GM12875 (cell line): ENCODE measurements at regions not wholly inside any gene's neighbourhood (a gene's known extent, or its start where the extent isn't known, plus 50 kb on each side); places are given as distances from the start of the nearest gene placed in this dataset.

Experiments used
- H3K4me3 ChIP-seq: one replicate; pipeline ENCODE4 v1.5.1; 2011; ENCODE audit warnings: low read depth, low read length, control low read depth
- CTCF ChIP-seq: IDR thresholded peaks from 2 replicates; pipeline ENCODE4 v1.5.1; 2011; ENCODE audit warnings: low read depth, mild to moderate bottlenecking, control low read depth, inconsistent platforms, low read length, moderate library complexity, borderline replicate concordance; ENCODE audit not compliant: insufficient read depth

DNA sequence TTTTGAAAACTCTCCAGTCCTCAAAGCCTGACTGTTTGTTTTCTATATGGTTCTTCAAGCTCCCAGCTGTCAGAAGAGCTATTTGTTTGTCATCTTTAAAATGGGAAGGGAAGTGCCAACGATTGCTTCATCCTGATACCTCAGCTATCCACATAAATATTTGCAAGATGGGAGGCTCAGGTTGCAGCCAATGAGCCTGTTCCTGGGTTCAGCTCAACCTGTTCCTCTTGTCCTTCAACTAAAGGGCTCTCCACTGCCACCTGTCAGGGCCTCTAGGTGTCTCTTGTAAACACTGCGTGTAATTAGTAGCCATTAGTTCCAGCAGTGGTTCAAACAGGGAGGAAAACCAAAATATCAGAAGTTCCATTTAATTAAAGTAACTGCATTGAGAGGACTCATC is 445.1 kb downstream of the AJAP1 start:
- H3K4me3 ChIP-seq = no peak overlapping the region
- TF ChIP-seq CTCF = no peak

GRCh38 chr1:5098981-5099385 is 444.6 kb downstream of the AJAP1 start:
- no peak overlapping the region for H3K4me3 ChIP-seq
- no peak for TF ChIP-seq CTCF

DNA sequence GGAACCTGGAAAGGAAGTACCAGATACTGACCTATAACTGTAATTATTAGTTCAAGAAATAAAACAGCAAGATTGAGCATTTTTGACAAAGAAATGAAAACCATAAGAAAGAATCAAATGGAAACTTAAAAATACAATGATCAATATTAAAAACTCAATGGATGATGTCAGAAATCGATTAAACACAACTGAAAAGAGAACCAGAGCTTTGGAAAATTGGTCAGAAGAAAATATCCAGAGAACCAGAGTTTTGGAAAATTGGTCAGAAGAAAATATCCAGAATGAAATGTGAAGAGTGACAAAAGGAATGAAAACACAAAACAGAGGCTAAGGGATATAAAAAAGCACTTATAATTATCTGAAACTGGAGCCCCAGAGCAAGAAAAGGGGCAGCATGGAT is 438.6 kb downstream of the AJAP1 start:
- H3K4me3 ChIP-seq = no peak overlapping the region
- no peak for TF ChIP-seq CTCF

- H3K4me3 ChIP-seq = no peak overlapping the region
- no peak for TF ChIP-seq CTCF
These were observed 430.3 kb downstream of the AJAP1 start for GRCh38 chr1:5084676-5085075.

- TF ChIP-seq CTCF = no peak
These were observed 412.8 kb downstream of the AJAP1 start for GRCh38 chr1:5067246-5067645.

GRCh38 chr1:5053744-5054143 is 399.3 kb downstream of the AJAP1 start:
- H3K4me3 ChIP-seq = no peak overlapping the region
- no peak for TF ChIP-seq CTCF

More at GRCh38 chr1:5067246-5067645, 412.8 kb downstream of the AJAP1 start:
- H3K4me3 ChIP-seq = no peak overlapping the region

GRCh38 chr1:5029136-5029535 is 374.7 kb downstream of the AJAP1 start:
- no peak for TF ChIP-seq CTCF
- no peak overlapping the region for H3K4me3 ChIP-seq
